Stomach (tissue), 8 donors: ENCODE measurements at regions not wholly inside any gene's neighbourhood (a gene's known extent, or its start where the extent isn't known, plus 50 kb on each side); places are given as distances from the start of the nearest gene placed in this dataset.

Source experiments
- DNase-seq, 2 donors: peaks; one replicate each; pipeline versions ENCODE4 v3.0.0 to v3.0.0-alpha.2; 2013 to 2019
- H3K27ac ChIP-seq, 5 donors: fragments of 200-600 bp in 4 of 5; sonication (generic) in 4 of 5; one replicate each; pipeline ENCODE4 v1.5.1; 2013 to 2019; ENCODE audit warnings: mild to moderate bottlenecking in 1 of 5, moderate library complexity in 1 of 5
- H3K27me3 ChIP-seq, 3 donors: fragments of 200-600 bp; sonication (generic); one replicate each; pipeline ENCODE4 v1.5.1; 2017 to 2019; ENCODE audit warnings: mixed run types in 1 of 3
- H3K36me3 ChIP-seq, 4 donors: fragments of 200-600 bp; sonication (generic); 1 replicate in 3 of 4; 2 replicates in 1 of 4; pipeline ENCODE4 v1.5.1; 2016 to 2019
- H3K4me1 ChIP-seq, 4 donors: fragments of 200-600 bp; sonication (generic); one replicate each; pipeline ENCODE4 v1.5.1; 2016 to 2019
- H3K4me3 ChIP-seq, 4 donors: fragments of 200-600 bp; sonication (generic) in 3 of 4; one replicate each; pipeline ENCODE4 v1.5.1; 2016 to 2019; ENCODE audit warnings: mild to moderate bottlenecking in 1 of 4
- H3K9me3 ChIP-seq, 4 donors: fragments of 200-600 bp; sonication (generic); one replicate each; pipeline ENCODE4 v1.5.1; 2016 to 2019
- CTCF ChIP-seq, 7 experiments: fragments of 450-650 bp in 4 of 7; fragments of 200-600 bp in 3 of 7; sonication (generic) in 3 of 7; IDR thresholded peaks; one replicate each; pipeline ENCODE4 v1.5.1; 2016 to 2019; ENCODE audit warnings: antibody characterized with exemption in 7 of 7, control low read depth in 2 of 7, mild to moderate bottlenecking in 1 of 7
- EP300 ChIP-seq: sonication (generic); formaldehyde crosslinking; IDR thresholded peaks from one replicate; pipeline ENCODE4 v1.6.1; 2017; ENCODE audit warnings: antibody characterized with exemption
- POLR2A ChIP-seq, 4 donors: fragments of 450-650 bp; IDR thresholded peaks; one replicate each; pipeline ENCODE4 v1.6.1; 2016; ENCODE audit warnings: antibody characterized with exemption in 4 of 4, control low read depth in 2 of 4, mild to moderate bottlenecking in 1 of 4, moderate library complexity in 1 of 4
- POLR2AphosphoS5 ChIP-seq, 3 donors: sonication (generic); formaldehyde crosslinking; IDR thresholded peaks; one replicate each; pipeline ENCODE4 v1.6.1; 2016; ENCODE audit warnings: antibody characterized with exemption in 3 of 3
- WGBS, 5 donors: extraction: QIAGEN DNeasy Blood & Tissue Kit in 3 of 5; methylation state at CpG; one replicate each; pipeline versions ENCODE4 v1.1.5 to v1.1.7; 2013 to 2018; 5-methylcytosine and 5-hydroxymethylcytosine counted together
- intact Hi-C: fragments of 100-400 bp; cut with DNase I; formaldehyde crosslinking; loops from one replicate; pipeline ENCODE4 v1.15.1; 2023; ENCODE audit warnings: low total_unique reads
- donor health status: healthy with polysubstance abuse.
- donor health status: Bipolar disorder and iron deficiency.
- donor health status: healthy.

GRCh38 chr7:109735881-109736280 is 1166.2 kb downstream of the DNAJB9 start:
- DNase-seq = no peak
- H3K36me3 ChIP-seq = no peaks in the 10 kb centered on the region
- H3K4me3 ChIP-seq = no peak overlapping the region
- H3K27me3 ChIP-seq = no peaks in the 10 kb centered on the region
- intact Hi-C loops = no loop called here
- TF ChIP-seq CTCF (IDR thresholded peaks at IDR 0.05) (no peak), POLR2AphosphoS5 (IDR thresholded peaks at IDR 0.05) (no peak), EP300 (no peak), POLR2A (IDR thresholded peaks at IDR 0.05) (no peak)
- H3K27ac ChIP-seq = no peak overlapping the region
- H3K4me1 ChIP-seq = no peaks in the 10 kb centered on the region
- WGBS, 5 donors = 78 to 84% (median 81%) methylated on average over 5 of the region's 5 CpGs
- no peaks in the 10 kb centered on the region for H3K9me3 ChIP-seq

- WGBS, 5 donors = 56 to 65% (median 63%) methylated on average over 4 of the region's 4 CpGs
- Histone ChIP-seq H3K36me3 (no peaks in the 10 kb centered on the region), H3K27me3 (no peaks in the 10 kb centered on the region), H3K27ac (no peak overlapping the region), H3K4me3 (no peak overlapping the region), H3K9me3 (no peaks in the 10 kb centered on the region), H3K4me1 (no peaks in the 10 kb centered on the region)
- DNase-seq = no peak
- TF ChIP-seq EP300 (no peak), CTCF (IDR thresholded peaks at IDR 0.05) (no peak), POLR2A (IDR thresholded peaks at IDR 0.05) (no peak), POLR2AphosphoS5 (IDR thresholded peaks at IDR 0.05) (no peak)
- intact Hi-C loops = no loop called here
Measured at GRCh38 chr7:109745677-109746410, 1176.2 kb downstream of the DNAJB9 start.

- TF ChIP-seq POLR2A (IDR thresholded peaks at IDR 0.05) = no peak
- no peak for TF ChIP-seq CTCF (IDR thresholded peaks at IDR 0.05)
- no peak for TF ChIP-seq EP300
- no peak for TF ChIP-seq POLR2AphosphoS5 (IDR thresholded peaks at IDR 0.05)
- intact Hi-C loops = no loop called here
- 63 to 91% (median 89%) methylated on average over 4 of the region's 4 CpGs for WGBS, 5 donors
Measured at GRCh38 chr7:109751241-109751640, 1181.6 kb downstream of the DNAJB9 start.

DNA sequence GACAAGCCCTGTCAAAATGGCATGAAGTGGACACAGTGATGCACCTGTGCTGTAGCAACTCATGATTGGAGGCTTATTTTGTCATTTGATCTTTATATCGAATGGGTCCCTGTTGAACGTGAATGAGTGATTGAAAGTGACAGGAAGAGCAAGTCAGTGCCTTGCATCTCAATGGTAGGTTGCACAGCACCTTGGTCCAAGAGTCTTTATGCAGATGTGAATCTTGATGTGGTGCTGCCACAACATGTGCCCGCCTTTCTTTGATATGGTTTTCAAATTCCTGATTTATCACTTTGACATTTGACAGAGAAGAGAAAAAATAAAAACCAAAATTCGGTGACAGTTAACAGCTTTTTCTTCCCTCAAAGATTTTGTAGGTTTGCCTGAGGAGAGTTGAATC is 1182.4 kb downstream of the DNAJB9 start:
- no peak overlapping the region for H3K27ac ChIP-seq
- peaks cover 0 to 5% (median 0%) of the 10 kb centered on the region in 4 donors for H3K9me3 ChIP-seq
- H3K36me3 ChIP-seq = no peaks in the 10 kb centered on the region
- no peaks in the 10 kb centered on the region for H3K4me1 ChIP-seq
- H3K27me3 ChIP-seq = no peaks in the 10 kb centered on the region
- DNase-seq = no peak
- no peak overlapping the region for H3K4me3 ChIP-seq
- WGBS, 5 donors = 68 to 81% (median 72%) methylated on average over 4 of the region's 4 CpGs
- intact Hi-C loops = no loop called here
- no peak for TF ChIP-seq POLR2AphosphoS5 (IDR thresholded peaks at IDR 0.05)
- TF ChIP-seq POLR2A (IDR thresholded peaks at IDR 0.05) = no peak
- TF ChIP-seq EP300 = no peak

More at GRCh38 chr7:109751241-109751640, 1181.6 kb downstream of the DNAJB9 start:
- Histone ChIP-seq H3K9me3 (peaks cover 0 to 5% (median 0%) of the 10 kb centered on the region in 4 donors), H3K27me3 (no peaks in the 10 kb centered on the region), H3K4me3 (no peak overlapping the region), H3K4me1 (no peaks in the 10 kb centered on the region), H3K36me3 (no peaks in the 10 kb centered on the region), H3K27ac (no peak overlapping the region)
- DNase-seq = no peak

DNA sequence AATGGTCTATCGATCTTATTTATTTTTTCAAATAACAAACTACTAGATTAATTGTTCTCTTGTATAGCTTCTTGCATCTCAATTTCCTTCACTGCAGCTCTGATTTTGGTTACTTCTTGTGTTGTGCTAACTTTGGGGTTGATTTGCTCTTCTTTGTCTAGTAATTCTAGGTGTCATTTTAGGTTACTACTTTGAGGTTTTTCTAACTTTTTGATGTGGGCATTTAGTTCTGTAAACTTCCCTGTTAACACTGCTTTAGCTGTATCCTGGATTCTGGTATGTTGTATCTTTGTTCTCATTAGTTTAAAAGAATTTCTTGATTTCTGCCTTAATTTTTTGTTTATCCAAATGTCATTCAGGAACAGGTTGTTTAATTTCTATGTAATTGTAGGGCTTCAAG is 1188.0 kb downstream of the DNAJB9 start:
- peaks cover 0 to 19% (median 6%) of the 10 kb centered on the region in 4 donors for H3K9me3 ChIP-seq
- no peak overlapping the region for H3K4me3 ChIP-seq
- no peaks in the 10 kb centered on the region for H3K27me3 ChIP-seq
- no peak overlapping the region for H3K27ac ChIP-seq
- 48 to 79% (median 65%) methylated on average over 1 of the region's 1 CpG for WGBS, 5 donors
- intact Hi-C loops = no loop called here
- no peaks in the 10 kb centered on the region for H3K36me3 ChIP-seq
- TF ChIP-seq CTCF (IDR thresholded peaks at IDR 0.05) (no peak), POLR2AphosphoS5 (IDR thresholded peaks at IDR 0.05) (no peak)
- H3K4me1 ChIP-seq = no peaks in the 10 kb centered on the region
- no peak for DNase-seq
